ENCODE measurements at regions not wholly inside any gene's neighbourhood (a gene's known extent, or its start where the extent isn't known, plus 50 kb on each side); places are given as distances from the start of the nearest gene placed in this dataset.

GRCh38 chr10:117617086-117617485 is 74.5 kb downstream of the EMX2 start:
- no peak for TF ChIP-seq EZH2phosphoT487 (IDR thresholded peaks at IDR 0.05; ENCODE audit: borderline replicate concordance, low read depth, low read length)
- TF ChIP-seq CTCF (conservative IDR thresholded peaks at IDR 0.05; ENCODE audit: low read length): no peak
- H3K4me3 ChIP-seq (ENCODE audit: low read depth, low read length, poor library complexity, severe bottlenecking): no peak overlapping the region
- no peak overlapping the region for H3K4me2 ChIP-seq (ENCODE audit: low read length)
- no peaks in the 10 kb centered on the region for H3K4me1 ChIP-seq (ENCODE audit: insufficient read depth, low read length, poor library complexity, severe bottlenecking)
- intact Hi-C loops (cut with micrococcal nuclease; ENCODE audit: unreplicated experiment): no loop called here
- H3K36me3 ChIP-seq (ENCODE audit: insufficient read depth, low read length): no peaks in the 10 kb centered on the region
- DNase-seq (ENCODE audit: low spot score): no peak
- no peaks in the 10 kb centered on the region for H3K9me2 ChIP-seq (ENCODE audit: insufficient read depth, low read length)
- H3K27ac ChIP-seq (ENCODE audit: low read depth, low read length, poor library complexity, severe bottlenecking): no peak overlapping the region
- H3K79me2 ChIP-seq (ENCODE audit: insufficient read depth, low read depth, low read length): no peaks in the 10 kb centered on the region
- BruUV-seq (replicated peaks): no TSS peak
- H3K9me3 ChIP-seq (ENCODE audit: low read length): no peaks in the 10 kb centered on the region
- ChIA-PET POLR2A (interaction anchor here (0.5 to 0.6 kb wide), 2 partner anchors 554 to 1276 kb away, joined by 4 read pairs; no protein-coding TSS in a partner anchor), CTCF (ENCODE audit: unreplicated experiment) (no interaction called here)
- no peaks in the 10 kb centered on the region for H4K20me1 ChIP-seq (ENCODE audit: insufficient read depth, low read length)
- no peak overlapping the region for H2AFZ ChIP-seq (ENCODE audit: low read length)

DNA sequence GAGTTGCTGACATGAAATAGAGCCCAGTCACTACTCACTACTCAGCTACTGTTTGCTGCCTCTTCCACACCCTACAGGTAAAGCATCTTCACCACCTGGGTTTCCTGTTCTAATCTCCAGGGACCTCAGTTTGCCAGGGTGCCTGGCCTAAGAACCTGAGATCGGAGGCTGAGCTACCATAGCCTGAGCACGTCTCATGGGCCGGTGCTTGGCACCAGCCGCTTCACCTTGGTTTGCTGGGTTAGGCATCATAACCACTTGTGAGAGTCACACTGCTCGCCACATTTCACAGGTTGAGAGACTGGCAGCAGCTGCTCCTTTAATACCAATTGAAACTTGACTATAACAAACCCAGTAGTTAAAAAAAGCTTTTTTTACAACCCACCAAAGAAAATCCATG is 75.1 kb downstream of the EMX2 start:
- intact Hi-C loops (cut with micrococcal nuclease; ENCODE audit: unreplicated experiment): no loop called here
- no peaks in the 10 kb centered on the region for H3K79me2 ChIP-seq (ENCODE audit: insufficient read depth, low read depth, low read length)
- CTCF ChIA-PET (ENCODE audit: unreplicated experiment): no interaction called here

More for the DNA sequence above, 75.1 kb downstream of the EMX2 start:
- H3K9me3 ChIP-seq (ENCODE audit: low read length): no peaks in the 10 kb centered on the region
- no peak overlapping the region for H3K27ac ChIP-seq (ENCODE audit: low read depth, low read length, poor library complexity, severe bottlenecking)
- no peaks in the 10 kb centered on the region for H4K20me1 ChIP-seq (ENCODE audit: insufficient read depth, low read length)
- H3K36me3 ChIP-seq (ENCODE audit: insufficient read depth, low read length): no peaks in the 10 kb centered on the region
- H3K4me1 ChIP-seq (ENCODE audit: insufficient read depth, low read length, poor library complexity, severe bottlenecking): no peaks in the 10 kb centered on the region
- POLR2A ChIA-PET: interaction anchor here (0.5 kb wide), 1 partner anchor 554 kb away, joined by 4 read pairs; no protein-coding TSS in a partner anchor
- no peak for TF ChIP-seq CTCF (conservative IDR thresholded peaks at IDR 0.05; ENCODE audit: low read length)
- TF ChIP-seq EZH2phosphoT487 (IDR thresholded peaks at IDR 0.05; ENCODE audit: borderline replicate concordance, low read depth, low read length): no peak
- H2AFZ ChIP-seq (ENCODE audit: low read length): no peak overlapping the region
- no peak overlapping the region for H3K4me2 ChIP-seq (ENCODE audit: low read length)
- BruUV-seq (replicated peaks): no TSS peak
- no peak for DNase-seq (ENCODE audit: low spot score)
- no peak overlapping the region for H3K4me3 ChIP-seq (ENCODE audit: low read depth, low read length, poor library complexity, severe bottlenecking)
- H3K9me2 ChIP-seq (ENCODE audit: insufficient read depth, low read length): no peaks in the 10 kb centered on the region
